Activated naive CD8-positive, alpha-beta T cell treated with anti-CD3 and anti-CD28 coated beads, Interleukin-2, amount 10 ng/mL, durations not matched to agents 7 days and 5 days (primary cell): ENCODE measurements at regions not wholly inside any gene's neighbourhood (a gene's known extent, or its start where the extent isn't known, plus 50 kb on each side); places are given as distances from the start of the nearest gene placed in this dataset.

Experiments used
- ATAC-seq: fragments of 150-1000 bp; cut with Tn5 transposase; one replicate; pipeline ENCODE4 v1.10.0; 2021; ENCODE audit warnings: low read depth, moderate library complexity
- POLR2A ChIA-PET: fragments of 350-600 bp; sonication (Branson Sonifier 250); formaldehyde crosslinking; loops from one replicate; lab custom pipeline; 2021; ENCODE audit warnings: antibody characterized with exemption; lab: Charles Lee
- DNase-seq: peaks from one replicate; pipeline ENCODE4 v3.0.0; 2021
- H3K27ac Mint-ChIP-seq: one replicate; pipeline ENCODE4 v1.8.0; 2022; ENCODE audit warnings: mild to moderate bottlenecking, mixed read lengths
- H3K27me3 Mint-ChIP-seq: one replicate; pipeline ENCODE4 v1.8.0; 2022; ENCODE audit warnings: mild to moderate bottlenecking, moderate library complexity, mixed read lengths
- H3K36me3 Mint-ChIP-seq: one replicate; pipeline ENCODE4 v1.8.0; 2021; ENCODE audit warnings: mild to moderate bottlenecking, mixed read lengths
- H3K4me1 Mint-ChIP-seq: one replicate; pipeline ENCODE4 v1.8.0; 2021; ENCODE audit warnings: mixed read lengths
- H3K4me3 Mint-ChIP-seq: one replicate; pipeline ENCODE4 v1.8.0; 2022; ENCODE audit warnings: mild to moderate bottlenecking, moderate library complexity, mixed read lengths
- H3K9me3 Mint-ChIP-seq: one replicate; pipeline ENCODE4 v1.8.0; 2021; ENCODE audit warnings: mixed read lengths

DNA sequence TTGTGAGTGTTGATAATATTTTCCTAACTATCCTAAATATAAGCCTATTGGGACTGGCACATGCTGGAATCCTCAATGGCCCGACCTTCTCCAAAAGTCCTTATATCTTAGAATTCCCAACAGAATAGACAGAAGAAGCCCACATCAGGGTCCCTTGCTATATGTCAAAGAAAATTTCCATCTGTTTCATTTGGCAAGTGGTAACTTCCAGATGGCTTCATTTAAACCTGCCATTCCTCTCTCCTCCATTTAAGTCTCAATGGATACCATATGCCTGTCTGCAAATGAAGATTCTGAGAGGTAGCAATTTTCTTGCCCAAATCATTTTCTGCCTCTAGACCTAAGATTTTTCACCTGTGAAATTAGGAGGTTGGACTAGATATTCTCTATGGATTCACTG lies 73.1 kb upstream of the KCNA4 start:
- Mint-ChIP-seq H3K27me3 (no peaks in the 10 kb centered on the region), H3K4me1 (no peaks in the 10 kb centered on the region), H3K4me3 (no peak overlapping the region), H3K9me3 (no peaks in the 10 kb centered on the region), H3K27ac (no peak overlapping the region), H3K36me3 (no peaks in the 10 kb centered on the region)
- ATAC-seq = no peak
- no peak for DNase-seq
- POLR2A ChIA-PET = no interaction called here

DNA sequence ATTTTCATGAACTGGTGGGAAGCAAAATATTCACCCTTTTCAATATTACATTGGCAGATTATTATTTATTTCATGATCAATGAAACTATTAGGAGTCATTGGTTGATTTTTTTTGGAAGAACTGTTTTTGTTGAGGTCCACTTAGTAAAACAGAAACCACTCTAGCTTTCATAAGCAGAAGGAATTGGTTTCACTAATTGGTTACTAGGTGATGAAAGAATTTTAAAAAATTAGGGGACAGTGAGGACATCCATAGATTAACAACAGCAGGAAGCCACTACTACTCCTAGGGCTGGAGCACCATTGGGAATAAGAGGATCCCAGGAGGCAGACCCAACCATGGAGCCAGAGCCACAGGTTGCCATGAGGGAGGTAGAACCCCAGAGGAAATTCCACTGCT lies 74.4 kb upstream of the KCNA4 start:
- ATAC-seq (no peak), DNase-seq (no peak)
- no peaks in the 10 kb centered on the region for H3K9me3 Mint-ChIP-seq
- no peaks in the 10 kb centered on the region for H3K4me1 Mint-ChIP-seq
- H3K27me3 Mint-ChIP-seq = no peaks in the 10 kb centered on the region
- no peaks in the 10 kb centered on the region for H3K36me3 Mint-ChIP-seq
- H3K4me3 Mint-ChIP-seq = no peak overlapping the region
- POLR2A ChIA-PET = no interaction called here
- no peak overlapping the region for H3K27ac Mint-ChIP-seq

DNA sequence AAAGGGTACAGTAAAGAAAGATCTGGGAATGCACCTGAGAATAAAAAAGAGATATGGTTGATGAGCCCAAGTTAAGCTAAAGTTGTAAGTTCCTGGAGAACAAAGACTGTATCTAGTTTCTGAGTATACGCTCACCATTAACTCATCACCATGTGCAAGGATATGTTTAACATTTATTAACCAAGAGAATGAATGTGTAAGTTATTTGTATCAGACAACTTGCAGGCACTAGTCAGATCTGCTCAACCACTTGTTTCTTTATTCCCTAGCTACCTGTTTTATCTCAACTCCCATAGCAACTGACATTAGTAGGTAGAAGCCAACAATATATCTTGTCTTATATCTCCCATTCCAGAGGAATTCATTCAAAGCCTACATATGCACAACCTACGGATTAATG lies 74.9 kb upstream of the KCNA4 start:
- no peak for DNase-seq
- Mint-ChIP-seq H3K27me3 (no peaks in the 10 kb centered on the region), H3K4me1 (no peaks in the 10 kb centered on the region), H3K9me3 (no peaks in the 10 kb centered on the region), H3K27ac (no peak overlapping the region), H3K4me3 (no peak overlapping the region), H3K36me3 (no peaks in the 10 kb centered on the region)
- POLR2A ChIA-PET = no interaction called here
- ATAC-seq = no peak

DNA sequence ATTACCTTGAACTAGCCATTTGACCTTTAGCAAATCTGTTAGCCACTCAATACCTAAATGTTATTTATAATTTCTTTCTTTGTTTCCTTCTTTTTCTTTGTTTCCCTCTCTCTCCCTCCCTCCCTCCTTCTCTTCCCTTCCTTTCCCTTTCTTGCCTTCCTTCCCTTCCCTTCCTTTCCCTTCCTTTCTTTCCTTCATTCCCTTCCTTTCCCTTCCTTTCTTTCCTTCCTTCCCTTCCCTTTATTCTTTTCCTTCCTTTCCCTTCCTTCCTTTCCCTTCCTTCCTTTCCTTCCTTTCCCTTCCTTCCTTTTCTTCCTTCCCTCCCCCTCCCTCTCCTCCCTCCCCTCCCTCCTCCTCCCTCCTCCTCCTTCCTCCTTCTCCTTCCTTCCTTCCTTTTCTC lies 75.7 kb upstream of the KCNA4 start:
- no peaks in the 10 kb centered on the region for H3K27me3 Mint-ChIP-seq
- no peaks in the 10 kb centered on the region for H3K9me3 Mint-ChIP-seq
- ATAC-seq (no peak), DNase-seq (no peak)
- no peak overlapping the region for H3K27ac Mint-ChIP-seq
- POLR2A ChIA-PET = no interaction called here
- H3K4me3 Mint-ChIP-seq = no peak overlapping the region
- H3K36me3 Mint-ChIP-seq = no peaks in the 10 kb centered on the region
- peaks cover 3% of the 10 kb centered on the region for H3K4me1 Mint-ChIP-seq

DNA sequence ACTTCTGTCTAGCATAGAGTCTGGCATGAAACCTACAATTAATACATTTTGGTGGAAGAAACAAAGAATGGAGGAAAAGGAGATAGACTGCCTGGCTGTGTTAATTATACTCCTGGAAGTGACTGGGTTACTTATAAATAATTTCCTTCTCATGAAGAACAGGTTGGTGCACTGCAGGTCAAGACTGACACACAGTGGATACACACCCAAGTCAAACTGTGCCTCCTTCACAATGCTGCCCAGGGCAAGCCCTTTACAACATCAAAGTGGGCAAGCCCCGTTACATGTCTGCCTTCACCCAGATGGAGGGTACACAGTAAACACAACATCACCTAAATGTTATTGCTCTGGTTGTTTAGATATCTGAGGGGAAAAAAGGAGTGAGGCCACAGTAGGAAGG lies 83.7 kb upstream of the KCNA4 start:
- no peaks in the 10 kb centered on the region for H3K27me3 Mint-ChIP-seq

DNA sequence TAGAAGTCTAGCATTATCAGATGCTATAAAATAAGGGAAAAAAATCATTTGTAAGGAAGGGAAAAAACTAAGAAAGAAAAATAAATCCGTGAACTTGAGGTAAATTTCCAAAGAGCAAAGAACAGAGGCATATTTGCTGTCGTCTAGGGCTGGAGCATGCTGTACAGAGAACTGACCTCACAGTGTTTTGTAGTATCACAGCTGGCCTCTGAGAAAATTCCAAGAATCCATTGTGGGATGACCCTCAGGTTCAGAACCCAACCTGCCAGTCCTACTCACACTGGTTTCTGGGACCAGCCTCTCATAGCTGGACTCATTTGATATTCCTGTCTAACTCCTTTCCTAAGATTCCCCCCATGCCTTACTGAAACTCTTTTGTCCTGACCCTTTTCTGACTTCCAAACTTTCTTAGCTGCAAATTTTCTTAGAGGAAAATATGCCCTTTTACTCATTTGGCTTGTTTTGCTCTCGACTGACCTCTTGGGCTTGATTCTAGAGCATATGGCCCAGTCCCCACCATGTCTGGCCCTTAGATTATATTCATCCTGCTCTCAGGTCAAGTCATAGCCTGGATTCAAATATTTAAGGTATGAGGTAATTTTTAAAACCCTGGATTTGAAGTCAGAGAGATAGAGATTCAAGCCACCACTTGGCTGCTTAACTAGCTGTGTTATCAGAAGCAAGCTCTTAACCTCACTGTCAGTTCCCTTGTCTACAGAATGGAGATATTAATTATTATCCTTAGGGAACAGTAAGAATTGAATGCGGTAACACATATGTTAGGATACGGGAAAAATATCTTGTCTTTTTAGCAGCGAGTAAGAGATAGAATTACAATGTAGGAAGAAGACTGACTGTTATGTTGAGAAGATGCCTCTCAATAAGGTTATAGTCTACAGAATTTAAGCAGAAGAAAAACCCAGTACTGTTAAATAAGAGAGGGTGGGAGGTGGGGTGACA lies 89.7 kb upstream of the KCNA4 start:
- H3K4me3 Mint-ChIP-seq = no peak overlapping the region
- H3K9me3 Mint-ChIP-seq = no peaks in the 10 kb centered on the region
- ATAC-seq = no peak
- DNase-seq = no peak
- H3K27ac Mint-ChIP-seq = no peak overlapping the region
- H3K27me3 Mint-ChIP-seq = no peaks in the 10 kb centered on the region
- no peaks in the 10 kb centered on the region for H3K4me1 Mint-ChIP-seq
- POLR2A ChIA-PET = no interaction called here
- no peaks in the 10 kb centered on the region for H3K36me3 Mint-ChIP-seq

More for the DNA sequence above, 83.7 kb upstream of the KCNA4 start:
- no peaks in the 10 kb centered on the region for H3K36me3 Mint-ChIP-seq
- POLR2A ChIA-PET = no interaction called here
- H3K4me3 Mint-ChIP-seq = no peak overlapping the region
- no peak for DNase-seq
- ATAC-seq = no peak
- peaks cover 3% of the 10 kb centered on the region for H3K4me1 Mint-ChIP-seq
- no peak overlapping the region for H3K27ac Mint-ChIP-seq
- peaks cover 3% of the 10 kb centered on the region for H3K9me3 Mint-ChIP-seq

DNA sequence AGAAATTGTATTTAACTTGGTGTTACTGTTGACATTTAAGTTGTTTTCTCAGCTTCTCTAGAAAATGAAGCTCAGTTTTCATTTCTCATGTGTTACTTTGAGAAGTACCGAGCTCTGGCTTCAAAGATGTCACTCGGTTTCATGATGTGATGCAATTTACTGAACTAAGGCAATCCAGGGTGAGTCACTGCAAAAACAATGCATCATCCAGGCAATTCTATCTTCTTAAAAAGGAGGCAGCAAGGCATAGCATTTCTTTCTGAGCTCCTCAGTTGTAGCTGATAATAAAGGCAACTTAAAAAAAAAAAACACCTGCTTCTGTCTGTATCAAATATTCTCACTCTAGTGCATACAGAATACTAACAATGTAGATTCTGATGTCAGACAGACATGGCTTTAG lies 91.1 kb upstream of the KCNA4 start:
- Mint-ChIP-seq H3K27me3 (no peaks in the 10 kb centered on the region), H3K4me1 (no peaks in the 10 kb centered on the region), H3K36me3 (no peaks in the 10 kb centered on the region), H3K4me3 (no peak overlapping the region), H3K27ac (no peak overlapping the region), H3K9me3 (no peaks in the 10 kb centered on the region)
- ATAC-seq (no peak), DNase-seq (no peak)
- POLR2A ChIA-PET = no interaction called here

DNA sequence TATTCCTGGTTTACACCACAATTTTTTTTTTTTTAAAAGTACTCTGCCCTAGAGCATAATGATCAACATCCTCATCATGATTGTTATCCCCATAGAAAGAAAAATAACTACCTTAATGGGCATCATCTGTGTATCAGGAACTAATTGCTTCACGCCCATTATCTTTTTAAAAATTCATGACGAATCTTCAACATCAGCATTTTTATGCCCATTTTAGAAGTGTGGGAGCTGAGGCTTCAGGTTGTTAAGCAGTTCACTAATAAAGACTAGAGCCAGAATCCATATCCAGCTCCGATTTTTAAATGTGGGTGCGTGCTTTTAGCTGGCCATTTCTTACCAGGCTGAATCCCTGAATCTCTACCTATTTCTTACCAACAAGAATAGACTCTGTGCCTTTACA lies 92.9 kb upstream of the KCNA4 start:
- H3K4me1 Mint-ChIP-seq = no peaks in the 10 kb centered on the region
- POLR2A ChIA-PET = no interaction called here
- H3K27ac Mint-ChIP-seq = no peak overlapping the region

DNA sequence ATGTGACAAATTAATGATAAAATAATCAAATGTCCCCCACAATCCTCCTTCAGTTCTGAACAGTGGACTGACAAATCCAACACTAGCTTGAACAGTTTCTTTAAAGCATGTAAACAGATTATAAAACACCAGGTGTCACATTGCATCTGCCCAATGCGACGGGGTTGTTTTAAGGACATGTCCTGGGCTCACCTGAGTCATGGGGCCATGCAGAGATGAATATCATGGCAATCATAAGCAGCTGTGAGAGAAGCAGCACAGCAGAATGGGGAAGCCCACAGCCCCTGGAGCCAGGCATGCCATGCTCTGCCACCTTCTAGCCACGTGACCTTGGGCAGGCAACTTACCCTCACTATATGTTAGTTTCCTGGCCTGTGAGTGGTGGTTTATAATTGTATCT lies 93.9 kb upstream of the KCNA4 start:
- DNase-seq (no peak), ATAC-seq (no peak)
- H3K4me3 Mint-ChIP-seq = no peak overlapping the region
- no peaks in the 10 kb centered on the region for H3K27me3 Mint-ChIP-seq
- no peaks in the 10 kb centered on the region for H3K36me3 Mint-ChIP-seq
- POLR2A ChIA-PET = no interaction called here
- no peaks in the 10 kb centered on the region for H3K9me3 Mint-ChIP-seq
- H3K27ac Mint-ChIP-seq = no peak overlapping the region
- no peaks in the 10 kb centered on the region for H3K4me1 Mint-ChIP-seq

More for the DNA sequence above, 92.9 kb upstream of the KCNA4 start:
- H3K9me3 Mint-ChIP-seq = no peaks in the 10 kb centered on the region
- DNase-seq (no peak), ATAC-seq (no peak)
- H3K27me3 Mint-ChIP-seq = no peaks in the 10 kb centered on the region
- H3K4me3 Mint-ChIP-seq = no peak overlapping the region
- H3K36me3 Mint-ChIP-seq = no peaks in the 10 kb centered on the region

DNA sequence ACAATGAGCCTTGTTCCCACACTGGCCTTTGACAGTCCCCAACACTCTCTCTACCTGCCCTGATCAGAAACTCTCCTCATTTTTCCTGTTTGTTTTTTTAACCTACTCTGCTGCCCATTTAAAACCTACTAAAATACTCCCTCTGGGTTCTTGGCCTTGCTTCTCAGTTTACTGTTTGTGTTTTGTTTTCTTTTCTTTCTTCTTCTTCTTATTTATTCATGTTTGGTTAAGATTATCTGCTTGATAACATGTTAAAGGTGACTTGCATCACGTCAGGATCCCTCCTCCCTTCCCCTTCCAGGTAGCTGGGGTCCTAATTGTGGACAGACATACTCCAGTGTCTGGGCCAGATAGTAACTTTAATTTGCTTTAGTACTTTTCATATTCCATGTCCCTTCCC lies 95.0 kb upstream of the KCNA4 start:
- Mint-ChIP-seq H3K27me3 (no peaks in the 10 kb centered on the region), H3K36me3 (no peaks in the 10 kb centered on the region), H3K4me3 (no peak overlapping the region), H3K4me1 (no peaks in the 10 kb centered on the region), H3K9me3 (no peaks in the 10 kb centered on the region), H3K27ac (no peak overlapping the region)
- POLR2A ChIA-PET = no interaction called here
- DNase-seq (no peak), ATAC-seq (no peak)

DNA sequence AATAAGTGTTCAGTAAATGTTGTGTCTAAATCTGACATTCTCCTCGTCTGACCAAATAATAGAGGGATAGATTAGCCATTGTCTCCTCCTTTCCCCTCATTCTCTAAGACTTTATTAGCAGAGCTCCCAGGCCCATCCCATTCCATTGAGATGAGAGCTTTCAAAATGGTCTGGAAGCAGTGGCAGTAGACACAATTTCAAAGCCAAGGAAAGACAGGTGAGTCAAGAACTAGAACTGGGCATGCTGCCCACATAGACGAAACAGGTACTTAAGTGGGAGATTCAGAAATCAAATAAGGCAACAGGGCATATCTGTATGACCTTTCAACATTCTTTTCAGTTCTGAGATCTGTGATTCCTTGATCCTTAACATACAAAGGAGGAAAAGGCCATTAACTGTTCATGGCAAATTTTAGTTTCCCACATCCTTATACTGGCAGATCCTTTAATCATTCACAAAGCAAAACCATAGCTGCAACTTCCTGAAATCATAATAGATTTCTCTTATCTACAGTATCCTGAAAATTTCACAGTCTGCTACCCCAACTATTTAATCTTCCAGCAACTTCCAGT lies 96.6 kb upstream of the KCNA4 start:
- H3K4me1 Mint-ChIP-seq = no peaks in the 10 kb centered on the region
- DNase-seq (no peak), ATAC-seq (no peak)
- H3K4me3 Mint-ChIP-seq = no peak overlapping the region
- POLR2A ChIA-PET = no interaction called here
- H3K36me3 Mint-ChIP-seq = no peaks in the 10 kb centered on the region
- H3K9me3 Mint-ChIP-seq = no peaks in the 10 kb centered on the region
- peaks cover 2% of the 10 kb centered on the region for H3K27me3 Mint-ChIP-seq
- no peak overlapping the region for H3K27ac Mint-ChIP-seq

DNA sequence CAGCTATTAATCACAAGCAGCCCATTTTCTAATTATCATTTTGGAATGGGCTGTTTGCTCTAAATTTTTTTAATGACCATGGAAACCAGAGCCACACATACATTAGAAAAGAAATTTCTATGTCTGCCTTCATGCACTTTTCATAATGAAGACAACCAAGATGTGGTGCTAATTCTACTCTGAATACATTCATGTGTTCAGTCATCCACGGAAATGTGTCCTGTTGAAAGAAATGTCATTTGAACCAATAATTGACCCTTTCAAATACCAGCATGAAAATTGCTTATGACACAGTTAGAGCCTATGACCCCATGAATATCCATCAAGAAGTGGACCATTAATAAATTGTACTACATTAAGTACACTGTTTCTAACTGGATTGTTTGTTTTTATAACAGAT lies 99.7 kb upstream of the KCNA4 start:
- H3K27ac Mint-ChIP-seq = no peak overlapping the region
- no peaks in the 10 kb centered on the region for H3K36me3 Mint-ChIP-seq
- peaks cover 2% of the 10 kb centered on the region for H3K27me3 Mint-ChIP-seq
- ATAC-seq (no peak), DNase-seq (no peak)
- no peaks in the 10 kb centered on the region for H3K4me1 Mint-ChIP-seq
- H3K4me3 Mint-ChIP-seq = no peak overlapping the region
- no peaks in the 10 kb centered on the region for H3K9me3 Mint-ChIP-seq
- POLR2A ChIA-PET = no interaction called here

DNA sequence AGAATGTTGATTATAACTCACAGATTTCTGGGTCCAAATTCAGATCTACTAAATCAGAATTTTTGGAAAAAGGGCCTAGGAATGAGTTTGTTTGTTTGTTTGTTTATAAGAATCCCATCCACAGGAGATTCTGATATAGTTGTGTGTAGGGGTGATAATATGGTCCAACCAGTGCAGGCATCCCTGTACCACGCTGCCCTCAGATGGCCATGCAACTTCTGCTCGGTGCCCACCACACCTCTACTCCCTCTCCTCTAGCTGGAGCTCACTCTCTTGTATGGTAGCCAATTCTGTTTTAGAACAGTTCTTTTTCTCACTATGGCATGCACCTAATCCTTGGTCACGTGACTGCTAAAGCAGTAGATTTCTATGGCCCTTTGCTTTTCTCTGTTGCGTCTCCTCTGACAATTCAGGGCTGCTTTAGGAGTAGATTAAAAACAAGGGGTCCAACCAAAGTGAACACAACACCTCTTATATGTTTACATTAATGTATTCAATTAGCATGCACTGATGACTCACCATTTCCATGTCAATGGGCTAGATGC lies 103.3 kb upstream of the KCNA4 start:
- H3K27me3 Mint-ChIP-seq = peaks cover 2% of the 10 kb centered on the region
- H3K9me3 Mint-ChIP-seq = no peaks in the 10 kb centered on the region

DNA sequence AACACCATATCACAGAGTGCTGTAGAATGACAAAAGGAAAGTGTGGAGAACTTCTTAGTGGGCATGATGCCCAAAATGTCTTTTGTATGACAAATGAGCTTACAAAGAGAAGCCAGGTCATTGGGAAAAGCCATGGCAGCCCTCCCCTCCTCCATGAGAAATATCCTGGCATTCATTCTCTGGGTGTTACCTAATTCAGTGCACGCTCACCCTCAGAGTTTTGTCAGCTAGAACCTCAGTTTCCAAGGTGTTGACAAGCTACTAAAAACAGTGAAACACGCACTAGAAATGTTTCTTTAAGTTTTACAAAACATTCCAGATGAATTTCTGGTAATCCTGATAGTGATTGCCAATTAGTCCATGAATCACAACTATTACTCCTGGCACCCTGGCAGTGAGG lies 105.4 kb upstream of the FSHB start:
- Mint-ChIP-seq H3K36me3 (no peaks in the 10 kb centered on the region), H3K27ac (no peak overlapping the region), H3K27me3 (no peaks in the 10 kb centered on the region), H3K4me1 (no peaks in the 10 kb centered on the region), H3K9me3 (no peaks in the 10 kb centered on the region), H3K4me3 (no peak overlapping the region)
- POLR2A ChIA-PET = no interaction called here
- DNase-seq (no peak), ATAC-seq (no peak)

More for the DNA sequence above, 103.3 kb upstream of the KCNA4 start:
- DNase-seq = no peak
- no peaks in the 10 kb centered on the region for H3K36me3 Mint-ChIP-seq
- POLR2A ChIA-PET = no interaction called here
- no peak for ATAC-seq
- H3K27ac Mint-ChIP-seq = no peak overlapping the region
- no peaks in the 10 kb centered on the region for H3K4me1 Mint-ChIP-seq
- no peak overlapping the region for H3K4me3 Mint-ChIP-seq
